ENCODE measurements at regions not wholly inside any gene's neighbourhood (a gene's known extent, or its start where the extent isn't known, plus 50 kb on each side); places are given as distances from the start of the nearest gene placed in this dataset.

DNA sequence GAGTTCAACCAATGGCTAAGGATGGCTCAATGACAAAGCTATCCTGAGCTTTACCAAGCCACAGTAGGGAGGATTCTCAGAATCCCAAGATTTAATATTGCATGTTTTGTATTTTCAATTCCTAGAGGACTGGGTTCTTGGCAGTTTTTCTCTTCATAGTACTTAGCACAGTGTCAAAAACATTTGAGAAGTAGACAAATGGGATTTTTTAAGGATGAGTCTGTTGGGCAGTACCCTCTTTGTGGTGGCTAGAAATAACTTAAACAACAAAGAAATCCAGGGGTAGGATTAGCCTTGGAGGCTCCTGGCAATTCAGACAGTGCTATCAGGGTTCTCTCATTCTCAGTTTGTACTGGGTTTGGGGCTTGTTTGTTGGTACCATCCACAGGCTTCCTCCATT is 212.8 kb upstream of the RORA start:
- TF ChIP-seq POLR2AphosphoS5 (IDR thresholded peaks at IDR 0.05) (no peak), EZH2 (IDR thresholded peaks at IDR 0.05; ENCODE audit: borderline replicate concordance, insufficient read depth, low read length, poor library complexity, severe bottlenecking) (no peak)
- TF ChIP-seq, protein P1, sequence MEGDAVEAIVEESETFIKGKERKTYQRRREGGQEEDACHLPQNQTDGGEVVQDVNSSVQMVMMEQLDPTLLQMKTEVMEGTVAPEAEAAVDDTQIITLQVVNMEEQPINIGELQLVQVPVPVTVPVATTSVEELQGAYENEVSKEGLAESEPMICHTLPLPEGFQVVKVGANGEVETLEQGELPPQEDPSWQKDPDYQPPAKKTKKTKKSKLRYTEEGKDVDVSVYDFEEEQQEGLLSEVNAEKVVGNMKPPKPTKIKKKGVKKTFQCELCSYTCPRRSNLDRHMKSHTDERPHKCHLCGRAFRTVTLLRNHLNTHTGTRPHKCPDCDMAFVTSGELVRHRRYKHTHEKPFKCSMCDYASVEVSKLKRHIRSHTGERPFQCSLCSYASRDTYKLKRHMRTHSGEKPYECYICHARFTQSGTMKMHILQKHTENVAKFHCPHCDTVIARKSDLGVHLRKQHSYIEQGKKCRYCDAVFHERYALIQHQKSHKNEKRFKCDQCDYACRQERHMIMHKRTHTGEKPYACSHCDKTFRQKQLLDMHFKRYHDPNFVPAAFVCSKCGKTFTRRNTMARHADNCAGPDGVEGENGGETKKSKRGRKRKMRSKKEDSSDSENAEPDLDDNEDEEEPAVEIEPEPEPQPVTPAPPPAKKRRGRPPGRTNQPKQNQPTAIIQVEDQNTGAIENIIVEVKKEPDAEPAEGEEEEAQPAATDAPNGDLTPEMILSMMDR (IDR thresholded peaks at IDR 0.05; ENCODE audit: poor library complexity, severe bottlenecking), result no peak
- TF ChIP-seq, protein P2, sequence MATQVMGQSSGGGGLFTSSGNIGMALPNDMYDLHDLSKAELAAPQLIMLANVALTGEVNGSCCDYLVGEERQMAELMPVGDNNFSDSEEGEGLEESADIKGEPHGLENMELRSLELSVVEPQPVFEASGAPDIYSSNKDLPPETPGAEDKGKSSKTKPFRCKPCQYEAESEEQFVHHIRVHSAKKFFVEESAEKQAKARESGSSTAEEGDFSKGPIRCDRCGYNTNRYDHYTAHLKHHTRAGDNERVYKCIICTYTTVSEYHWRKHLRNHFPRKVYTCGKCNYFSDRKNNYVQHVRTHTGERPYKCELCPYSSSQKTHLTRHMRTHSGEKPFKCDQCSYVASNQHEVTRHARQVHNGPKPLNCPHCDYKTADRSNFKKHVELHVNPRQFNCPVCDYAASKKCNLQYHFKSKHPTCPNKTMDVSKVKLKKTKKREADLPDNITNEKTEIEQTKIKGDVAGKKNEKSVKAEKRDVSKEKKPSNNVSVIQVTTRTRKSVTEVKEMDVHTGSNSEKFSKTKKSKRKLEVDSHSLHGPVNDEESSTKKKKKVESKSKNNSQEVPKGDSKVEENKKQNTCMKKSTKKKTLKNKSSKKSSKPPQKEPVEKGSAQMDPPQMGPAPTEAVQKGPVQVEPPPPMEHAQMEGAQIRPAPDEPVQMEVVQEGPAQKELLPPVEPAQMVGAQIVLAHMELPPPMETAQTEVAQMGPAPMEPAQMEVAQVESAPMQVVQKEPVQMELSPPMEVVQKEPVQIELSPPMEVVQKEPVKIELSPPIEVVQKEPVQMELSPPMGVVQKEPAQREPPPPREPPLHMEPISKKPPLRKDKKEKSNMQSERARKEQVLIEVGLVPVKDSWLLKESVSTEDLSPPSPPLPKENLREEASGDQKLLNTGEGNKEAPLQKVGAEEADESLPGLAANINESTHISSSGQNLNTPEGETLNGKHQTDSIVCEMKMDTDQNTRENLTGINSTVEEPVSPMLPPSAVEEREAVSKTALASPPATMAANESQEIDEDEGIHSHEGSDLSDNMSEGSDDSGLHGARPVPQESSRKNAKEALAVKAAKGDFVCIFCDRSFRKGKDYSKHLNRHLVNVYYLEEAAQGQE (IDR thresholded peaks at IDR 0.05; ENCODE audit: borderline replicate concordance), result no peak

All from neural cell (in vitro differentiated cells).